HepG2 (cell line): ENCODE measurements at regions not wholly inside any gene's neighbourhood (a gene's known extent, or its start where the extent isn't known, plus 50 kb on each side); places are given as distances from the start of the nearest gene placed in this dataset.

Experiments
- ATF7 ChIP-seq, 2 experiments: fragments of 450-650 bp in 1 of 2; sonication (generic) in 1 of 2; formaldehyde crosslinking in 1 of 2; IDR thresholded peaks; 2 replicates each; pipeline versions ENCODE4 v1.4.0 to v1.6.1; 2016 to 2020; ENCODE audit warnings: antibody characterized with exemption in 1 of 2, mild to moderate bottlenecking in 1 of 2, missing genetic modification reagents in 1 of 2
- BHLHE40 ChIP-seq: IDR thresholded peaks from 2 replicates; pipeline ENCODE4 v1.6.1; 2011; ENCODE audit warnings: low read length, improper control_type of control experiment
- EZH2 ChIP-seq: conservative IDR thresholded peaks from 2 replicates; pipeline ENCODE4 v1.6.1; 2012; ENCODE audit warnings: mild to moderate bottlenecking, low read depth, low read length, moderate library complexity
- MED1 ChIP-seq: sonication (generic); formaldehyde crosslinking; IDR thresholded peaks from 2 replicates; pipeline ENCODE4 v1.4.0; 2020; ENCODE audit warnings: missing genetic modification reagents
- NFE2 ChIP-seq: sonication (generic); formaldehyde crosslinking; IDR thresholded peaks from 2 replicates; pipeline ENCODE4 v1.4.0; 2020; ENCODE audit warnings: missing genetic modification reagents
- NFYB ChIP-seq: sonication (generic); formaldehyde crosslinking; IDR thresholded peaks from 2 replicates; pipeline ENCODE4 v1.4.0; 2020; ENCODE audit warnings: missing genetic modification reagents
- NFYC ChIP-seq: IDR thresholded peaks from 2 replicates; pipeline ENCODE4 v1.6.1; 2016; ENCODE audit warnings: missing genetic modification reagents, missing compliant biosample characterization
- POLR2AphosphoS2 ChIP-seq: IDR thresholded peaks from 2 replicates; pipeline ENCODE4 v1.6.1; 2011; ENCODE audit warnings: low read depth, low read length, improper control_type of control experiment
- SRSF4 ChIP-seq: fragments of 200-400 bp; formaldehyde crosslinking; IDR thresholded peaks from one replicate; pipeline ENCODE4 v1.6.1; 2018; ENCODE audit warnings: mild to moderate bottlenecking, low read depth, low read length, moderate library complexity; ENCODE audit not compliant: poor library complexity, severe bottlenecking
- TOPORS ChIP-seq: sonication (generic); formaldehyde crosslinking; IDR thresholded peaks from 2 replicates; pipeline ENCODE4 v1.8.0; 2023; ENCODE audit warnings: mild to moderate bottlenecking, missing genetic modification reagents
- ZNF101 ChIP-seq: sonication (generic); formaldehyde crosslinking; IDR thresholded peaks from 2 replicates; pipeline ENCODE4 v1.4.0; 2020; ENCODE audit warnings: mild to moderate bottlenecking, low read depth, missing genetic modification reagents, borderline replicate concordance
- ZNF180 ChIP-seq: sonication (generic); formaldehyde crosslinking; IDR thresholded peaks from 2 replicates; pipeline ENCODE4 v1.4.0; 2020; ENCODE audit warnings: low read depth, missing genetic modification reagents, borderline replicate concordance
- ZNF263 ChIP-seq: sonication (generic); formaldehyde crosslinking; IDR thresholded peaks from 2 replicates; pipeline ENCODE4 v1.4.0; 2020; ENCODE audit warnings: missing genetic modification reagents
- ZNF7 ChIP-seq: IDR thresholded peaks from 2 replicates; pipeline ENCODE4 v1.6.1; 2016; ENCODE audit warnings: missing biosample characterization, missing genetic modification reagents
- TF ChIP-seq, protein P1 (sequence below): sonication (generic); formaldehyde crosslinking; IDR thresholded peaks from 2 replicates; pipeline ENCODE4 v1.4.0; 2020; ENCODE audit warnings: missing genetic modification reagents
- TF ChIP-seq, protein P2 (sequence below): sonication (generic); formaldehyde crosslinking; IDR thresholded peaks from 2 replicates; pipeline ENCODE4 v1.4.0; 2020; ENCODE audit warnings: missing genetic modification reagents, borderline replicate concordance
- TF ChIP-seq, protein P3 (sequence below): sonication (generic); formaldehyde crosslinking; IDR thresholded peaks from 2 replicates; pipeline ENCODE4 v1.8.0; 2022; ENCODE audit warnings: missing genetic modification reagents, mild to moderate bottlenecking, borderline replicate concordance
- TF ChIP-seq, protein P4 (sequence below): sonication (generic); formaldehyde crosslinking; IDR thresholded peaks from 2 replicates; pipeline ENCODE4 v1.4.0; 2020; ENCODE audit warnings: missing genetic modification reagents
- TF ChIP-seq, protein P5 (sequence below): sonication (generic); formaldehyde crosslinking; IDR thresholded peaks from 2 replicates; pipeline ENCODE4 v1.5.1; 2020; ENCODE audit warnings: mild to moderate bottlenecking, missing genetic modification reagents, borderline replicate concordance

DNA sequence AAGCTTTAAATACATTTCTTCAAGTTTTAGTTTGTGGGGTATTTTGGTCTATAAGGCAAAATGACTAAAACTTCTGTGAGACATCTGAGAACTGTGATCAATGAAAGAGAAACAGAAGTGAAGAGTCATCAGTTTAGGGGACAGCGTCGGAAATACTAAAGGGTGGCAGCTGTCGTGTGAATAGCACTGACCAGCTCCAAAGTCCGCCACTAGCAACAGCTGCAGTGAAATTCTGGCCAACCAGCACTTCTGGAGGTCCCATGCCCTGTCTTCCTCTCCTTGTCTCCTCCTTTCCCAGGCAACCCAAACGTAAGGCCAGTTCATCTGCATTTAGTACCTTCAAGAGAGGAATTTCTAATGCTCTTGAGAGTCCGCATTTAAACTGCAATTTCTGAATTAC lies 87.5 kb downstream of the DACT2 start (continued):
- TF ChIP-seq, protein P1, sequence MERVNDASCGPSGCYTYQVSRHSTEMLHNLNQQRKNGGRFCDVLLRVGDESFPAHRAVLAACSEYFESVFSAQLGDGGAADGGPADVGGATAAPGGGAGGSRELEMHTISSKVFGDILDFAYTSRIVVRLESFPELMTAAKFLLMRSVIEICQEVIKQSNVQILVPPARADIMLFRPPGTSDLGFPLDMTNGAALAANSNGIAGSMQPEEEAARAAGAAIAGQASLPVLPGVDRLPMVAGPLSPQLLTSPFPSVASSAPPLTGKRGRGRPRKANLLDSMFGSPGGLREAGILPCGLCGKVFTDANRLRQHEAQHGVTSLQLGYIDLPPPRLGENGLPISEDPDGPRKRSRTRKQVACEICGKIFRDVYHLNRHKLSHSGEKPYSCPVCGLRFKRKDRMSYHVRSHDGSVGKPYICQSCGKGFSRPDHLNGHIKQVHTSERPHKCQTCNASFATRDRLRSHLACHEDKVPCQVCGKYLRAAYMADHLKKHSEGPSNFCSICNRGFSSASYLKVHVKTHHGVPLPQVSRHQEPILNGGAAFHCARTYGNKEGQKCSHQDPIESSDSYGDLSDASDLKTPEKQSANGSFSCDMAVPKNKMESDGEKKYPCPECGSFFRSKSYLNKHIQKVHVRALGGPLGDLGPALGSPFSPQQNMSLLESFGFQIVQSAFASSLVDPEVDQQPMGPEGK: no peak
- TF ChIP-seq NFYB: no peak
- TF ChIP-seq EZH2: no peak
- TF ChIP-seq ZNF101 (CRISPR knock-in tag): no peak
- TF ChIP-seq, protein P2, sequence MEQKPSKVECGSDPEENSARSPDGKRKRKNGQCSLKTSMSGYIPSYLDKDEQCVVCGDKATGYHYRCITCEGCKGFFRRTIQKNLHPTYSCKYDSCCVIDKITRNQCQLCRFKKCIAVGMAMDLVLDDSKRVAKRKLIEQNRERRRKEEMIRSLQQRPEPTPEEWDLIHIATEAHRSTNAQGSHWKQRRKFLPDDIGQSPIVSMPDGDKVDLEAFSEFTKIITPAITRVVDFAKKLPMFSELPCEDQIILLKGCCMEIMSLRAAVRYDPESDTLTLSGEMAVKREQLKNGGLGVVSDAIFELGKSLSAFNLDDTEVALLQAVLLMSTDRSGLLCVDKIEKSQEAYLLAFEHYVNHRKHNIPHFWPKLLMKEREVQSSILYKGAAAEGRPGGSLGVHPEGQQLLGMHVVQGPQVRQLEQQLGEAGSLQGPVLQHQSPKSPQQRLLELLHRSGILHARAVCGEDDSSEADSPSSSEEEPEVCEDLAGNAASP (CRISPR knock-in tag): no peak
- no peak for TF ChIP-seq ZNF180 (CRISPR knock-in tag)
- peak; percentile 63 for TF ChIP-seq ZNF263 (CRISPR knock-in tag)
- TF ChIP-seq SRSF4: no peak
- TF ChIP-seq NFYC (CRISPR knock-in tag): no peak
- TF ChIP-seq TOPORS (CRISPR knock-in tag): no peak
- TF ChIP-seq, protein P3, sequence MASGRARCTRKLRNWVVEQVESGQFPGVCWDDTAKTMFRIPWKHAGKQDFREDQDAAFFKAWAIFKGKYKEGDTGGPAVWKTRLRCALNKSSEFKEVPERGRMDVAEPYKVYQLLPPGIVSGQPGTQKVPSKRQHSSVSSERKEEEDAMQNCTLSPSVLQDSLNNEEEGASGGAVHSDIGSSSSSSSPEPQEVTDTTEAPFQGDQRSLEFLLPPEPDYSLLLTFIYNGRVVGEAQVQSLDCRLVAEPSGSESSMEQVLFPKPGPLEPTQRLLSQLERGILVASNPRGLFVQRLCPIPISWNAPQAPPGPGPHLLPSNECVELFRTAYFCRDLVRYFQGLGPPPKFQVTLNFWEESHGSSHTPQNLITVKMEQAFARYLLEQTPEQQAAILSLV (CRISPR knock-in tag): no peak
- no peak for TF ChIP-seq BHLHE40
- no peak for TF ChIP-seq NFE2
- no peak for TF ChIP-seq POLR2AphosphoS2
- no peak for TF ChIP-seq ZNF7 (CRISPR knock-in tag)
- TF ChIP-seq ATF7 (IDR thresholded peaks at IDR 0.05): no peak
- TF ChIP-seq ATF7 (CRISPR knock-in tag; IDR thresholded peaks at IDR 0.05): no peak
- TF ChIP-seq MED1 (CRISPR knock-in tag): no peak
- TF ChIP-seq, protein P4, sequence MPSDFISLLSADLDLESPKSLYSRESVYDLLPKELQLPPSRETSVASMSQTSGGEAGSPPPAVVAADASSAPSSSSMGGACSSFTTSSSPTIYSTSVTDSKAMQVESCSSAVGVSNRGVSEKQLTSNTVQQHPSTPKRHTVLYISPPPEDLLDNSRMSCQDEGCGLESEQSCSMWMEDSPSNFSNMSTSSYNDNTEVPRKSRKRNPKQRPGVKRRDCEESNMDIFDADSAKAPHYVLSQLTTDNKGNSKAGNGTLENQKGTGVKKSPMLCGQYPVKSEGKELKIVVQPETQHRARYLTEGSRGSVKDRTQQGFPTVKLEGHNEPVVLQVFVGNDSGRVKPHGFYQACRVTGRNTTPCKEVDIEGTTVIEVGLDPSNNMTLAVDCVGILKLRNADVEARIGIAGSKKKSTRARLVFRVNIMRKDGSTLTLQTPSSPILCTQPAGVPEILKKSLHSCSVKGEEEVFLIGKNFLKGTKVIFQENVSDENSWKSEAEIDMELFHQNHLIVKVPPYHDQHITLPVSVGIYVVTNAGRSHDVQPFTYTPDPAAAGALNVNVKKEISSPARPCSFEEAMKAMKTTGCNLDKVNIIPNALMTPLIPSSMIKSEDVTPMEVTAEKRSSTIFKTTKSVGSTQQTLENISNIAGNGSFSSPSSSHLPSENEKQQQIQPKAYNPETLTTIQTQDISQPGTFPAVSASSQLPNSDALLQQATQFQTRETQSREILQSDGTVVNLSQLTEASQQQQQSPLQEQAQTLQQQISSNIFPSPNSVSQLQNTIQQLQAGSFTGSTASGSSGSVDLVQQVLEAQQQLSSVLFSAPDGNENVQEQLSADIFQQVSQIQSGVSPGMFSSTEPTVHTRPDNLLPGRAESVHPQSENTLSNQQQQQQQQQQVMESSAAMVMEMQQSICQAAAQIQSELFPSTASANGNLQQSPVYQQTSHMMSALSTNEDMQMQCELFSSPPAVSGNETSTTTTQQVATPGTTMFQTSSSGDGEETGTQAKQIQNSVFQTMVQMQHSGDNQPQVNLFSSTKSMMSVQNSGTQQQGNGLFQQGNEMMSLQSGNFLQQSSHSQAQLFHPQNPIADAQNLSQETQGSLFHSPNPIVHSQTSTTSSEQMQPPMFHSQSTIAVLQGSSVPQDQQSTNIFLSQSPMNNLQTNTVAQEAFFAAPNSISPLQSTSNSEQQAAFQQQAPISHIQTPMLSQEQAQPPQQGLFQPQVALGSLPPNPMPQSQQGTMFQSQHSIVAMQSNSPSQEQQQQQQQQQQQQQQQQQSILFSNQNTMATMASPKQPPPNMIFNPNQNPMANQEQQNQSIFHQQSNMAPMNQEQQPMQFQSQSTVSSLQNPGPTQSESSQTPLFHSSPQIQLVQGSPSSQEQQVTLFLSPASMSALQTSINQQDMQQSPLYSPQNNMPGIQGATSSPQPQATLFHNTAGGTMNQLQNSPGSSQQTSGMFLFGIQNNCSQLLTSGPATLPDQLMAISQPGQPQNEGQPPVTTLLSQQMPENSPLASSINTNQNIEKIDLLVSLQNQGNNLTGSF (CRISPR knock-in tag): no peak
- TF ChIP-seq, protein P5, sequence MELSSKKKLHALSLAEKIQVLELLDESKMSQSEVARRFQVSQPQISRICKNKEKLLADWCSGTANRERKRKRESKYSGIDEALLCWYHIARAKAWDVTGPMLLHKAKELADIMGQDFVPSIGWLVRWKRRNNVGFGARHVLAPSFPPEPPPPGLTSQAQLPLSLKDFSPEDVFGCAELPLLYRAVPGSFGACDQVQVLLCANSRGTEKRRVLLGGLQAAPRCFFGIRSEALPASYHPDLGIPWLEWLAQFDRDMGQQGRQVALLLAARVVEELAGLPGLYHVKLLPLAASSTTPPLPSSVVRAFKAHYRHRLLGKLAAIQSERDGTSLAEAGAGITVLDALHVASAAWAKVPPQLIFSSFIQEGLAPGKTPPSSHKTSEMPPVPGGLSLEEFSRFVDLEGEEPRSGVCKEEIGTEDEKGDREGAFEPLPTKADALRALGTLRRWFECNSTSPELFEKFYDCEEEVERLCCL (CRISPR knock-in tag): no peak
